HG03439 (cell line): ENCODE measurements at regions not wholly inside any gene's neighbourhood (a gene's known extent, or its start where the extent isn't known, plus 50 kb on each side); places are given as distances from the start of the nearest gene placed in this dataset.
"Not testable (repeated sequence)": the region's sequence is repeated elsewhere in the genome, so short reads cannot be mapped to it uniquely, and the experiment has no call there.

ENCODE experiments used
- ATAC-seq: cut with Tn5 transposase; IDR thresholded peaks from one replicate; pipeline ENCODE4 v1.9.1; 2021; ENCODE audit warnings: mild to moderate bottlenecking, moderate library complexity; ENCODE audit not compliant: unreplicated experiment

- no peak for ATAC-seq
These were observed 426.5 kb upstream of the AKR1E2 start for GRCh38 chr10:4399556-4399955.

GRCh38 chr10:4398602-4399001, 427.4 kb upstream of the AKR1E2 start:
- ATAC-seq = no peak

DNA sequence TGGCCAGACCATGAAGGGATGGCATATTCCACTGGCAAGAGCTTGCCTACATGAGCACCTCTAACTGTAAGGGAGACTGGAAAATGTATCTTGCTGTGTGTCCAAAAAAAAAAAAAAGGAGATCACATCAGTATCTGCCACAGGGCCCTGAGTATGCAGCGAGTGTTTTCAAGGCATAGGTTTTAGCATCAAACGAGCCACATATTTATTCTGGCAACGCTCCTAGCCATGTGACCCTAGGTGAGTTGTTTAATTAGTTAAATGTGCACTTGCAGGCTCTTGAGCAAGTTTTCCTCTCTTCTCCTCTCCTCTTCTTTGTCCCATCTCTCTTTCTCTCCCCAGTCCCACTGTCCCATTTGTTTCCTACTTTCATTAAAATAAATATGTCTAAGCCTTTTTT, 428.7 kb upstream of the AKR1E2 start:
- ATAC-seq = no peak

DNA sequence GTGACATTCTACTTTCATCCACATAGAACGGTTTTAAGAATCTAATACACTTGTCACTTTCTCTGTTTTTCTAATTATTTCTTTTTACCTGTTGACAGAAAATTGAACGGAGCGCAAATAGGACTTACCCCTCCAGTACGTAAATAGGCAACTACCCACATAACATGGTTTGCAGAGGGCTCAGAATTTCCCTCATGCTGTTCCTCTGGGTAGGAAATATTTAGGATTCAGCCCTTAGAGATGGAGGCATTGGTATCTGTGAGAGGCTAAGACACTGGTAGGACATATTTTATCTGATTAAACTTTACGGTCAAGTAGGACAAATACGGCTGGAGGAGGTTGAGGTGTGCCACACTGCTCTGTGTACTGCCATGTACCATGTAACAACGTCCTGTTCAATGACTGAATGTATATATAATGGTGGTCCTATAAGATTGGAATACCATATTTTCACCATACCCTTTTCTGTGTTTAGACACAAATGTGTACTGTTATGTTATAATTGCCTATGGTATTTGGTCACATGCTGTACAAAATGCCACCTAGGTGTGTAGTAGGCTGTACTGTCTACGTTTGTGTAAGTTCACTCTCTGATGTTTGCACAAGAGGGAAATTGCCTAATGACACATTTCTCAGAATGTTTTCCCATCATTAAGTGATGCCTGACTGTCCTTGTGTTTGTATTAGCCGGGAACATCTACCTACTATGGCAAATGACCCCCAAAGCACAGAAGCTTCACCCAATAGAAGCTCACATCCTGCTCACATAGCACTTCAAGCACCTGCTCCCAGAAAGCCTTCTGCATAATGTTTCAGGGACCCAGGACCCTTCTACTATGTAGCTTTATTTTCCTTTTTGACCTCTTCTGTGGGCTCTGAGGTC, 429.4 kb upstream of the AKR1E2 start:
- ATAC-seq = no peak

- ATAC-seq = no peak
These were observed 430.3 kb upstream of the AKR1E2 start for GRCh38 chr10:4395731-4396130.

GRCh38 chr10:4394455-4394854, 431.6 kb upstream of the AKR1E2 start:
- ATAC-seq = not testable (repeated sequence)

DNA sequence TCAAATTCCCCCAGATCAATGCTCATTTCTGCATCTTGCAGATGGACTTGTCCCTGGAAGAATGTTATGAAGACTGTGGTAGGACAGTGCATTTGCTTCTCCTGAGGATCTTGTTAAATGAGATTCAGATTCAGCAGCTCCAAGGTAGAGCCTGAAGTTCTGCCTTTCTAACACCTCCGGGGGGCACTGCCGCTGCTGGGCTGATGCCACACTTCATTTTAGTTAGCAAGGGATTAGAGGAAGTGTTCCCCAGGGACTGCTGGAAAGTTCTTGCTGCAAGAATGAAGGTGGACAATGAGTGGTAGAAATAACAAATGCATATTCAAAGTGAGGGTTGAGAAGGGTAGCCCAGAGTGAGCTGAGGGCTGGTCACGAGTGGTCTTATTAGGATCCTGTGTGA, 434.3 kb upstream of the AKR1E2 start:
- no peak for ATAC-seq

- no peak for ATAC-seq
These were observed 435.8 kb upstream of the AKR1E2 start for GRCh38 chr10:4390219-4390618.

GRCh38 chr10:4385231-4385870, 440.7 kb upstream of the AKR1E2 start:
- ATAC-seq = no peak

- no peak for ATAC-seq
These were observed 441.8 kb upstream of the AKR1E2 start for GRCh38 chr10:4384245-4384644.

- no peak for ATAC-seq
These were observed 442.3 kb upstream of the AKR1E2 start for GRCh38 chr10:4383651-4384098.

GRCh38 chr10:4382811-4383210, 443.2 kb upstream of the AKR1E2 start:
- no peak for ATAC-seq

GRCh38 chr10:4373612-4374011, 452.4 kb upstream of the AKR1E2 start:
- ATAC-seq = no peak

DNA sequence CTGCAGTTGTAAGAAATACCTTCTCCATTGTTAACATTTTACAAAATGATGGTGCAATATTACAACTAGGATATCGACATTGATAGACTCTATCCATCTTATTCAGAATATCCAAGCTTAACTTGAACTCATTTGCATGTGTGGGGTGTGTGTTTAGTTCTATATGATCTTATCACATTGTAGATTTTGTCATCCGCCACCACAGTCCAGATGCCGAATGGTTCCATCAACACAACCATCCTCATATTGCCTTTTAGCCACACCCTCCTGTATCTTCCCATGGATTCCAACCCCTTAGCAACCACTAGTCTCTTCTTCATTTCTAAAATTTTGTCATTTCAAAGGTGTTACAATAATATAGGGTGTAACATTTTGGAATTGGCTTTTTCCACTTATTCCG, 452.9 kb upstream of the AKR1E2 start:
- no peak for ATAC-seq

GRCh38 chr10:4372601-4373000, 453.4 kb upstream of the AKR1E2 start:
- ATAC-seq = no peak

DNA sequence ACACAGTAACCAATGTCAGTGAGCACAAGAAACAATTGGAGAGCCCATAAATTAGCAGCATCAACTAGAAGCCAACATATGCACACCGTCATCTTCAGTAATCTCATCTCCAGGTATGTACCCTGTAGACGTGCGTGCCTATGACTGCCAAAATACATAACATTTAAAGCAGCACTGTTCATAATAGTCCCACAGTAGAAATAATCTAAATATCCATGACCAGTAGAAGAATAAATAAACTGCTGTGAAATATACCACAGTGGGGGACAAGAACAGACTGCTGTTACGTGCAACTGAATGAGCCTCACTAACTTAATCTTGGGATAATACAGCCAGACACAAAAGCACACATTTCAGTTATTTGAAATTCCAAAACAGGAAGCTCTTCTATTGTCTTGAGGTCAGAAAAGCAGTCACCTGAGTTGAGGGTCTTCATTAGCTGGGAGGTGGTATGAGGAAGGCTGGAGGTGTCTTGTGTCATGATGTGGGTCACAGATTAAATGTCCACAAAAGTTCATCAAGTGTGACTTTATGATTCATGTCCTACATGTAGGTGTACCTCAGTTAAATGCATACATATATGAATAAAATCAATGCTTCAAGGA, 454.2 kb upstream of the AKR1E2 start:
- ATAC-seq = no peak

DNA sequence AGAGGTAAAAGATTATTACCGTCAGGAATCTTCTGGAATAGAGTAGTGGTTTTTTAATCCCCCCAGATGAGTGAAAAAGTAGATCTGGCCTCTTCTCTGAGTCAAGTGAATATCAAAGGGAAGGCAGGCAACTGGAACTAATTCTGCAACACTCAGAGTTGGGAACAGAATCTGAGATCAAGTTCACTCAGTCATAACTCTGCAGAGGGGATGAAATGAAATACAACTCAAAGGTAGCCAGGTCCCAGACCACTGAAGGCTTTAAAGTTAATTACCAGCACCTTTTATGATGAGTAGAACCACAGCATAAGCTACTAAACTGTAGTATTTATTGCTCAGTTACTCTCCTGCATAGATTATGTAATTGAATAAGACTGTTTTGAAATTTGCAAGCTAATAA, 455.6 kb upstream of the AKR1E2 start:
- ATAC-seq = no peak

GRCh38 chr10:4361581-4361980, 464.4 kb upstream of the AKR1E2 start:
- ATAC-seq = no peak

DNA sequence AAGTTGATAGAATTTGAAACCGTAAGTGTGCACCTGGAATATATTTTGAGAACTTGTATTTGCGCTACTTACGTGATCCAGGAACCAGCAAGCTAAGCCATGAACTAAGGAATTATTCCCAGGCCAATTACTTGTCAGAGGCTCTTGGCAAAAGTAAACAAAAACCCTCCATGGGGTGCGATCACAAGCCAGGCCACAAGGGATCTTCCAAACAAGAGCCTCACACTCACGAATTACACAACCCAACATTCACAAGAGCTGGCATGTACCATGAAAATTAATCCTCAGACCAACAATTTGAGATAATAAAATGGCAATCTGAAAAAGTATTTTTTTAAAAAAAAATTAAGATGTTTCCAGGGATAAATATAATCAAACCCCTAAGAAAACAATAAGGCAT, 467.0 kb upstream of the AKR1E2 start:
- no peak for ATAC-seq

DNA sequence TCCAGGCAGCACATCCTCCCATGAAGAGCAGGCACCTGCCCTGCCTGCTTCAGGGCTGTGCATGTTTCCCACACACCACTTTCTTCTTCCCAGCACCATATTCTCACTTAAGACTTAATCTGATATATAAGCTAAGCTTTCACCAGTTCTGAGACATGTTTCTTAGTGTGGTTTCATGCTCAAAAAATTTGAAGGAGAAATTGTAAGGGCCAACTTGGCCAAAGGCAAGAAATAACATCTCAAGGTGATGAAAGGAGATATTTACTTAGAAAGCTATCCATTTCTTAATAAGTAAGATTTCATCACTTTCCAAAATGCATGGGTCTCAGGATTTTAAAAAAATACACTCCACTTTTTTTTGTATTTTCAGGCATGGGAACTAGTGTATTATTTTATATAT, 468.1 kb upstream of the AKR1E2 start:
- no peak for ATAC-seq

- no peak for ATAC-seq
These were observed 470.7 kb upstream of the AKR1E2 start for GRCh38 chr10:4355350-4355749.

GRCh38 chr10:4354382-4354812, 471.6 kb upstream of the AKR1E2 start:
- no peak for ATAC-seq
